Gastroesophageal sphincter (tissue), 3 donors: ENCODE measurements at regions not wholly inside any gene's neighbourhood (a gene's known extent, or its start where the extent isn't known, plus 50 kb on each side); places are given as distances from the start of the nearest gene placed in this dataset.

Source experiments
- CTCF ChIP-seq, 4 experiments: fragments of 200-600 bp in 2 of 4; fragments of 450-650 bp in 2 of 4; sonication (generic) in 1 of 4; IDR thresholded peaks; one replicate each; pipeline ENCODE4 v1.5.1; 2017 to 2019; ENCODE audit warnings: antibody characterized with exemption in 4 of 4, mild to moderate bottlenecking in 2 of 4, moderate library complexity in 2 of 4
- POLR2A ChIP-seq, 2 donors: fragments of 450-650 bp; IDR thresholded peaks; one replicate each; pipeline ENCODE4 v1.6.1; 2017; ENCODE audit warnings: antibody characterized with exemption in 2 of 2, mild to moderate bottlenecking in 2 of 2, moderate library complexity in 1 of 2

DNA sequence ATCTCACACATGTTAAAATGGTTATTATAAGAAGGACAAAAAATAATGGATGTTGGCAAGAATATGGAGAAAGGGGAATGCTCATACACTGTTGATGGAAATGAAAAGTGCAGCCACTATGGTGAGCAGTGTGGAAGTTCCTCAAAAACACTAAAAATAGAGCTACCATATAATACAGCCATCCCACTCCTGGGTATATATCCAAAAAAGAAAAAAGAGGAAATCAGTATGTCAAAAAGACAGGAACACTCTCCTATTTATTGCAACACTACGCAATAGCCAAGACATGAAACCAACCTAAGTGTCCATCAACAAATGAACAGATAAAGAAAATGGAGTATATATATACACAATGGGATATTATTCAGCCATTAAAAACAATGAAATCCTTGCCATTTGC, 642.6 kb downstream of the RNF144A start:
- TF ChIP-seq CTCF (IDR thresholded peaks at IDR 0.05) (no peak), POLR2A (IDR thresholded peaks at IDR 0.05) (no peak)
